ENCODE measurements at regions not wholly inside any gene's neighbourhood (a gene's known extent, or its start where the extent isn't known, plus 50 kb on each side); places are given as distances from the start of the nearest gene placed in this dataset.
"Not testable (repeated sequence)": the region's sequence is repeated elsewhere in the genome, so short reads cannot be mapped to it uniquely, and the experiment has no call there.

GRCh38 chr14:44453433-44454171 lies 53.5 kb downstream of the FSCB start:
- DNase-seq (ENCODE audit: low spot score): no peak

- not testable (repeated sequence) for DNase-seq (ENCODE audit: low spot score)
These were observed 56.9 kb downstream of the FSCB start for GRCh38 chr14:44450232-44450631.

- no peak for DNase-seq (ENCODE audit: low spot score)
These were observed 57.4 kb downstream of the FSCB start for GRCh38 chr14:44449680-44450079.

- DNase-seq (ENCODE audit: low spot score): no peak
These were observed 58.1 kb downstream of the FSCB start for GRCh38 chr14:44448951-44449358.

- no peak for DNase-seq (ENCODE audit: low spot score)
These were observed 60.1 kb downstream of the FSCB start for GRCh38 chr14:44446965-44447364.

- DNase-seq (ENCODE audit: low spot score): no peak
These were observed 62.6 kb downstream of the FSCB start for GRCh38 chr14:44444454-44444853.

GRCh38 chr14:44438936-44439335 lies 68.1 kb downstream of the FSCB start:
- DNase-seq (ENCODE audit: low spot score): no peak

GRCh38 chr14:44438221-44438620 lies 68.9 kb downstream of the FSCB start:
- DNase-seq (ENCODE audit: low spot score): no peak

GRCh38 chr14:44436458-44436857 lies 70.6 kb downstream of the FSCB start:
- no peak for DNase-seq (ENCODE audit: low spot score)

GRCh38 chr14:44428231-44428945 lies 78.7 kb downstream of the FSCB start:
- DNase-seq (ENCODE audit: low spot score): no peak

GRCh38 chr14:44422699-44423098 lies 84.4 kb downstream of the FSCB start:
- DNase-seq (ENCODE audit: low spot score): no peak

GRCh38 chr14:44420226-44420625 lies 86.9 kb downstream of the FSCB start:
- DNase-seq (ENCODE audit: low spot score): no peak

- no peak for DNase-seq (ENCODE audit: low spot score)
These were observed 88.2 kb downstream of the FSCB start for GRCh38 chr14:44418856-44419255.

GRCh38 chr14:44417809-44418208 lies 89.3 kb downstream of the FSCB start:
- DNase-seq (ENCODE audit: low spot score): no peak

GRCh38 chr14:44414646-44415045 lies 92.4 kb downstream of the FSCB start:
- DNase-seq (ENCODE audit: low spot score): no peak

GRCh38 chr14:44412858-44413569 lies 94.1 kb downstream of the FSCB start:
- DNase-seq (ENCODE audit: low spot score): no peak

GRCh38 chr14:44405011-44405486 lies 102.0 kb downstream of the FSCB start:
- DNase-seq (ENCODE audit: low spot score): no peak

- no peak for DNase-seq (ENCODE audit: low spot score)
These were observed 102.5 kb downstream of the FSCB start for GRCh38 chr14:44404599-44404998.

- DNase-seq (ENCODE audit: low spot score): no peak
These were observed 103.0 kb downstream of the FSCB start for GRCh38 chr14:44404036-44404435.

- DNase-seq (ENCODE audit: low spot score): no peak
These were observed 103.9 kb downstream of the FSCB start for GRCh38 chr14:44403193-44403592.

- DNase-seq (ENCODE audit: low spot score): no peak
These were observed 110.9 kb downstream of the FSCB start for GRCh38 chr14:44396226-44396625.

- peak; percentile 32 for DNase-seq (ENCODE audit: low spot score)
These were observed 114.1 kb downstream of the FSCB start for GRCh38 chr14:44392984-44393383.

- no peak for DNase-seq (ENCODE audit: low spot score)
These were observed 118.8 kb downstream of the FSCB start for GRCh38 chr14:44388306-44388705.

Data from HuH-7 (cell line).